ENCODE measurements at regions not wholly inside any gene's neighbourhood (a gene's known extent, or its start where the extent isn't known, plus 50 kb on each side); places are given as distances from the start of the nearest gene placed in this dataset.

DNA sequence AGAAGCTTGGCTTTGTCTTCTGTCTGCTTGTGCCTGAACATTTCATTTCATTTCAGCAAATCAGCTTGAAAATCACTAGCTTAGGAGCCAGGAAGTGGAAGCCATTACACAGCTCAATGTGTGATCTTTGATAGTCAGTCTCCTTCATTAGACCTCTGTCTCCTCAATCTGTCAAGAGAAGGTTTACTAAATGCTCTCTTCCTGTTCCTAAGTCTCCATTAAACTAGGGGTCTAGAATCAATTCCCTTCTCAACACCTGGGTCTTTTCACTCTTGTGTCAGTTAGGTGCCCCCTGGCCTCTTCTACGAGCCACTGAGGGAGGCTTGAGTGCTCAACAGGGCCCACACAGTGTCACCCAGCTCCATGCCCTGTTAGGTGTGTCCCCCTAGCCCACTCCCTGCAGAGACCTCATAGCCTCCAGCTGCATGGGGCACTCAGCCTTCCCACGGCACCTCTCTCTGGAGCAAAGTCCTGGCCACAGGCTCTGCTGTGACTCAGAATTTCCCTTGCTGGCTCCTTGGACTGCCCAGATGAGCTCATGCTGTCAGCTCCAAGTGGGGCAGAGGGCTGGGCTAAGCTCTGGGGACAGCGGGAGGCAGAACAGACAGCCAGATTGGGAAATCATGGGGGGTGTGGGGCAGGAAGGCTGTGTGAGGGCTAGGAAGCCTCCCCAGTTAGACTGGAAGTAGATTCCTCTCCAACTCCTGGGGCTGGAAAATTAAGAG lies 115.7 kb upstream of the IPO9 start:
- no peak overlapping the region for H3K4me3 ChIP-seq (ENCODE audit: low read depth, low read length)
- no peak for DNase-seq (ENCODE audit: low read depth)
- TF ChIP-seq, protein P1, sequence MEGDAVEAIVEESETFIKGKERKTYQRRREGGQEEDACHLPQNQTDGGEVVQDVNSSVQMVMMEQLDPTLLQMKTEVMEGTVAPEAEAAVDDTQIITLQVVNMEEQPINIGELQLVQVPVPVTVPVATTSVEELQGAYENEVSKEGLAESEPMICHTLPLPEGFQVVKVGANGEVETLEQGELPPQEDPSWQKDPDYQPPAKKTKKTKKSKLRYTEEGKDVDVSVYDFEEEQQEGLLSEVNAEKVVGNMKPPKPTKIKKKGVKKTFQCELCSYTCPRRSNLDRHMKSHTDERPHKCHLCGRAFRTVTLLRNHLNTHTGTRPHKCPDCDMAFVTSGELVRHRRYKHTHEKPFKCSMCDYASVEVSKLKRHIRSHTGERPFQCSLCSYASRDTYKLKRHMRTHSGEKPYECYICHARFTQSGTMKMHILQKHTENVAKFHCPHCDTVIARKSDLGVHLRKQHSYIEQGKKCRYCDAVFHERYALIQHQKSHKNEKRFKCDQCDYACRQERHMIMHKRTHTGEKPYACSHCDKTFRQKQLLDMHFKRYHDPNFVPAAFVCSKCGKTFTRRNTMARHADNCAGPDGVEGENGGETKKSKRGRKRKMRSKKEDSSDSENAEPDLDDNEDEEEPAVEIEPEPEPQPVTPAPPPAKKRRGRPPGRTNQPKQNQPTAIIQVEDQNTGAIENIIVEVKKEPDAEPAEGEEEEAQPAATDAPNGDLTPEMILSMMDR (IDR thresholded peaks at IDR 0.05; ENCODE audit: control insufficient read depth, extremely low read depth, insufficient read depth) = no peak

DNA sequence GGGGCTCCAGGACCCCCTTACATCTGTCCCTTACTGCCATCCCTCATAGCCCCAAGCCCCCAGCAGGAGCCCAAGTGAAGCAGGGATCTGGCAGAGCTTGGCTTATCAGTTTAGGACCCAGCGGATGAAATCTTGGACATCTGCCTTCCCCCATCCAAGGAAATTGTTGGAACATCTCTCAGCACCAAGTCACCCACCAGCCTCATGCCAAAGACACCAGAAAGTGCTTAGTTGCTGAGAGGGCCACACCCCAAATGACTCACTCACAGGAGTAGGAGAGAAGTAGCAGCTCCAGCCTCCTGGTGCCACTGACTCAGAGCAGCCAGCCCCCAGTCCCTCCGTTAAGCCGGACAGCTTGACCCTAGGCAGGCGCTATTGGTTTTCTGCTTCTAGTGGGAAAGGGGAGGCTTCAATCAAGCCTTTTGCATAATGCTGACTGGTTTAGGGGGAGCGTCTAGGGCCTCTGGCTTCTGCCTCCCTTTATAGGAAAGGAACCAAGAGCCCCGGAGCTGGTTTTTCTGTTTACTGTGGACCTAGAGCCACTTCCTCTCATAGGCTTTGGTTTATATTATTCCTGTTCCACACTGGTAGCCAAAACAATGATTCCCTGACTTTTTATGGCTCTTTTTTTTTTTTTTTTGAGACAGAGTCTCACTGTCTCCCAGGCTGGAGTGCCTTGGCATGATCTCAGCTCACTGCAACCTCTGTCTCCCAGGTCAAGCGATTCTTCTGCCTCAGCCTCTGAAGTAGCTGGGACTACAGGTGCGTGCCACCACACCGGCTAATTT lies 114.2 kb upstream of the IPO9 start:
- no peak overlapping the region for H3K4me3 ChIP-seq (ENCODE audit: low read depth, low read length)
- no peak for DNase-seq (ENCODE audit: low read depth)
- TF ChIP-seq, protein P1 (IDR thresholded peaks at IDR 0.05; ENCODE audit: control insufficient read depth, extremely low read depth, insufficient read depth) = no peak

DNA sequence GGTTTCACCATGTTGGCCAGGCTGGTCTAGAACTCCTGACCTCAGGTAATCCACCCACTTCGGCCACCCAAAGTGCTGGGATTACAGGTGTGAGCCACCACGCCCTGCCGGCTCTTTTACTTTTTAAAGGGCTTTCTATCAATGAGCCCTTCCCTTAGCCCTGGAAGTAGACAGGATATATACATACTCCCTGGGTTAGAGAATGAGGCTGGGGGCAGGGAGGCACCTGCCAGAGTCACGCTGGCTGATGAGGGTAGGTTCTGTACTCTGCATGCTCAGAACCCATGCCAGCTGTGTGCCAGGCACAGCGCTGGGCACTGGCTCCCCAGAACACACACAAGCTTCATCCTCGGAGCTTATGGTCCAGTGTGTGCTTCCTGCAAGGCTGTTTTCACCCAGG lies 113.6 kb upstream of the IPO9 start:
- H3K4me3 ChIP-seq (ENCODE audit: low read depth, low read length) = no peak overlapping the region
- DNase-seq (ENCODE audit: low read depth) = no peak
- TF ChIP-seq, protein P1 (IDR thresholded peaks at IDR 0.05; ENCODE audit: control insufficient read depth, extremely low read depth, insufficient read depth) = no peak

DNA sequence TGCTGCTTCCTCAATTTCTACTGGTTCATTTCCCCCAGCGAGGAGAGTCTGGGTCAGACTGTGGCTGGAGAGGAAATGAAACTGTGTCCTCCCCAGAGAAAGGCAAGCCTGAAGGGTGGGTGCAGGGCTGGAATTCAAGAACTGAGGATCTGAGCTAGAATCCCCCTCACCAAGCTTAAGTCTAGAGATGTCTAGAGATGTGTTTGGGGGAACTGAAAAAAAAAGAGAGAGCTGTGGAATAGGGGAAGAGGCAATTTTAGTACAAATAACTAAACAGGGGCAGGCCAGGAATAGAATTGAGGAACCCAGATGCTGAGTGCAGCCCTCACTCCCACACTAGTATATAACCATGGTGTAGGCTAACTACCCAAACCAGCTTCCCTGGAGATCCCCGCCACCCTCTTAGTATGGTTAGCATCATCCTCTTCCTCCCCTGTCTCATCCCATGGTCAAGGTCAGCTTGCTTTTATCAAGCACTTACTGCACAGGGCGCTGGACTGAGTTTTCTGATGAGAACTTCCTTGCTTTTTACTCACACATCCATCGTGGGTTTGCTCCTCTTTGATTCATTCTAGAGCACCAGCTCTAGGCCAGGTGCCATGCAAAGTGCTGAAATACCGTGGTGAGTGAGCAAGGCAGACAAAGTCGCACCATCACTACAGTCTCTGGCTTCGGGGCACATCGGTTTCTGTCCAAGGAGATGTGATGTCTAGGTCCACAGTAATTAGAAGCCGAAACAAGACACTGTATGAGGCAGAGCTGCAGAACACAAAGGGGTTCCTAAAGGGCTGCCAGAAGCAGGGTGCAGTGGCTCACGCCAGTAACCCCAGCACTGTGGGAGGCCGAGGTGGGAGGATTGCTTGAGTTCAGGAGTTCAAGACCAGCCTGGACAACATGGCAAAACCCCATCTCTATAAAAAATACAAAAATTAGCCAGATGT lies 112.9 kb upstream of the IPO9 start:
- no peak overlapping the region for H3K4me3 ChIP-seq (ENCODE audit: low read depth, low read length)
- TF ChIP-seq, protein P1 (IDR thresholded peaks at IDR 0.05; ENCODE audit: control insufficient read depth, extremely low read depth, insufficient read depth) = no peak
- no peak for DNase-seq (ENCODE audit: low read depth)

DNA sequence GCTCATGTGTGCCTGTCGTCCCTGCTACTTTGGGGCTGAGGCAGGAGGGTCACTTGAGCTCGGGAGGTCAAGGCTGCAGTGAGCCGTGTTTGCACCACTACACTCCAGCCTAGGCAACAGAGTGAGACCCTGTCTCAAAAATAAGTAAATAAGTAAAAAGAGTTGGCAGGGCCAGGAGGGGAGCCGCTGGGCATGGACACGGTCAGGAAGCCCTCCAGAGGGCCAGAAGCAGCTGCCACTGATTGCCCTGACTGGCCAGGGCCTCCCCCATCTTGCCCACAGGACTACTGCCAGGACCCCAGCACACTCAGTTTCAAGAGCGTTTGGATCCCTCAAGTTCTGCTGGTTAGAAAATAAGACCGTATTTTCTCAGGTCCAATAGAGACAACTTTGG lies 112.2 kb upstream of the IPO9 start:
- no peak for DNase-seq (ENCODE audit: low read depth)
- no peak overlapping the region for H3K4me3 ChIP-seq (ENCODE audit: low read depth, low read length)
- TF ChIP-seq, protein P1 (IDR thresholded peaks at IDR 0.05; ENCODE audit: control insufficient read depth, extremely low read depth, insufficient read depth) = no peak

DNA sequence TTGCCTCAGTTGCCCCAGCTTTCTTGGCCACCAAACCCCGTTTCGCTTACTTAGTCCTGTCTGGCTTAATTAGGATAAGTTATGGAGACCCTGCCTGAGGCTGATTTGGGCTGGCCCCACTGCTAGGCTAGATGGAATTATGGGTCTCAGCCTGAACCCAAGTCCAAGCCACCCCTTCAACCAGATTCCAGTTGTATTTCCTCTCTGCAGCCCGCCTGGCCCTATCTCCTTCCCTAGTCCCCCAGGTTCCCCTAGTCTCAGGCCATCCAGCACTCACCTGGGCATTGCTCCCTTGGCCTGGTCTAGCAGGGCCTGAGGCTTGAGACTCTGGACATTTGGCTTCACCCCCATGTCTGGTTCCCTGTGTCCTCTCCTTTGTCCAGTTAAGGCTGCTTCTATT lies 111.7 kb upstream of the IPO9 start:
- TF ChIP-seq, protein P1 (IDR thresholded peaks at IDR 0.05; ENCODE audit: control insufficient read depth, extremely low read depth, insufficient read depth) = no peak
- DNase-seq (ENCODE audit: low read depth) = no peak
- H3K4me3 ChIP-seq (ENCODE audit: low read depth, low read length) = no peak overlapping the region
